ENCODE measurements at regions not wholly inside any gene's neighbourhood (a gene's known extent, or its start where the extent isn't known, plus 50 kb on each side); places are given as distances from the start of the nearest gene placed in this dataset.

DNA sequence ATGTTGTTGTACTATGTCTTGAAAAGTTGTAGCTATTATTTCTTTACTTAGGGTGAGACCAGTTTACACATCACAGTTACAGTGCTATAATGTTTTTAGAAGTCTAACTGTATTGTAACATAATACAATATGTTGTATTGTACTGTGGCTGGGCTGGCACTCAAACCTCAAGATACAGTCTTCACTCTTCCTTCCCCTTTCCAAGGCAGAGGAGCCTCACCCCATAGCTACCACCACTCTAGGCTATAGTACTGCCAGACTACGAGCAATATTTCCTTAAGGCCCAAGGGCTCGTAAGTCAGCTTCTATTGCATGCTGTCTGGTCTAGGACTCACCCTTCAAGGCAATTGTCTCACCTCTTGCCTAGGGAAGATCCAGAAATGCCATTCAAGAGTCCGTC, 597.7 kb downstream of the OTOL1 start:
- Histone ChIP-seq H3K4me3 (ENCODE audit: low read depth, low read length) (no peak overlapping the region), H3K36me3 (no peaks in the 10 kb centered on the region), H3K27ac (no peak overlapping the region), H3K27me3 (ENCODE audit: insufficient read depth, low read depth, severe bottlenecking) (no peaks in the 10 kb centered on the region), H3K9me3 (ENCODE audit: severe bottlenecking) (no peaks in the 10 kb centered on the region)
- DNase-seq: no peak
- TF ChIP-seq, protein P1, sequence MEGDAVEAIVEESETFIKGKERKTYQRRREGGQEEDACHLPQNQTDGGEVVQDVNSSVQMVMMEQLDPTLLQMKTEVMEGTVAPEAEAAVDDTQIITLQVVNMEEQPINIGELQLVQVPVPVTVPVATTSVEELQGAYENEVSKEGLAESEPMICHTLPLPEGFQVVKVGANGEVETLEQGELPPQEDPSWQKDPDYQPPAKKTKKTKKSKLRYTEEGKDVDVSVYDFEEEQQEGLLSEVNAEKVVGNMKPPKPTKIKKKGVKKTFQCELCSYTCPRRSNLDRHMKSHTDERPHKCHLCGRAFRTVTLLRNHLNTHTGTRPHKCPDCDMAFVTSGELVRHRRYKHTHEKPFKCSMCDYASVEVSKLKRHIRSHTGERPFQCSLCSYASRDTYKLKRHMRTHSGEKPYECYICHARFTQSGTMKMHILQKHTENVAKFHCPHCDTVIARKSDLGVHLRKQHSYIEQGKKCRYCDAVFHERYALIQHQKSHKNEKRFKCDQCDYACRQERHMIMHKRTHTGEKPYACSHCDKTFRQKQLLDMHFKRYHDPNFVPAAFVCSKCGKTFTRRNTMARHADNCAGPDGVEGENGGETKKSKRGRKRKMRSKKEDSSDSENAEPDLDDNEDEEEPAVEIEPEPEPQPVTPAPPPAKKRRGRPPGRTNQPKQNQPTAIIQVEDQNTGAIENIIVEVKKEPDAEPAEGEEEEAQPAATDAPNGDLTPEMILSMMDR (IDR thresholded peaks at IDR 0.05; ENCODE audit: low read depth, low read length): no peak

DNA sequence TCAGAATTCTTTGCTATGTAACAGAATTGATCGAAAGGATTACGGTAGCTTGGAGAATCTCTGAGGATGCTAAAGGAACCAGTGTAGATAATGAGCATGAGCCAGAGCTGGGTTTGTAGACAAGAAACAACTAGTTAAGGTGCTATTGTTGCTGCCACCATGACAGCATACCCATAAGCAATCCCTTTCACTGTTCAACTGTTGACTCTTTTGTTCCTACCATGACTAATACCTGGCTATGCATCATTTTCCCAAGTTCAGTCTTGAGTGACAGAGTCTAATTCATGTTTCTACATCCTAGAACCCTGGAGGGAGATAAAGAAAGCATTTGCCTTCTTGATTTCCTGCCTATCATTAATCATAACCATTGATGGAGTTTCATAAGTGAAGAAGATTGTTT, 600.3 kb downstream of the OTOL1 start:
- H3K27me3 ChIP-seq (ENCODE audit: insufficient read depth, low read depth, severe bottlenecking): no peaks in the 10 kb centered on the region
- H3K36me3 ChIP-seq: no peaks in the 10 kb centered on the region
- no peak for DNase-seq
- H3K27ac ChIP-seq: no peak overlapping the region
- no peaks in the 10 kb centered on the region for H3K9me3 ChIP-seq (ENCODE audit: severe bottlenecking)
- TF ChIP-seq, protein P1 (IDR thresholded peaks at IDR 0.05; ENCODE audit: low read depth, low read length): no peak
- no peak overlapping the region for H3K4me3 ChIP-seq (ENCODE audit: low read depth, low read length)

- TF ChIP-seq, protein P1 (IDR thresholded peaks at IDR 0.05; ENCODE audit: low read depth, low read length): no peak
- Histone ChIP-seq H3K9me3 (ENCODE audit: severe bottlenecking) (no peaks in the 10 kb centered on the region), H3K4me3 (ENCODE audit: low read depth, low read length) (no peak overlapping the region), H3K27me3 (ENCODE audit: insufficient read depth, low read depth, severe bottlenecking) (no peaks in the 10 kb centered on the region), H3K27ac (no peak overlapping the region), H3K36me3 (no peaks in the 10 kb centered on the region)
- no peak for DNase-seq
Observed at GRCh38 chr3:162103808-162104207, 607.2 kb downstream of the OTOL1 start.

DNA sequence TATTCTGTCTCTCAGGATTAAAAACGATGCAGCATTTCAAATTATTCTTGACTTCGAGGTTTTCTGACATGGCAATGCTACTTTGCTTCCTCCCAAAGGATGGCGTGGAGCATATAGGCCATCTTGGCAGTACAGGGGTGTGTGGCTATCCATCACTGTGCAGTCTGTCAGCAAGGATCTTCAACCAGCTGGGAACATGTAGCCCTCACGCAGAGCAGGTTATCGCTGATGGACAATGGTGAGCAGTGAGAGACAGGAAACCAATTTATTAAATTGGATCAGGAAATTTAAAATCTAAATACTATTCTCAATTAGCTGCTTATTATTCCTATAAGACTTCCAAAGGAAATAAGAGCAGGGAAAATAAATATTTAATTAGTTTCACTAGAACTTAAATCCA, 615.3 kb downstream of the OTOL1 start:
- Histone ChIP-seq H3K9me3 (ENCODE audit: severe bottlenecking) (no peaks in the 10 kb centered on the region), H3K27ac (no peak overlapping the region), H3K36me3 (no peaks in the 10 kb centered on the region), H3K27me3 (ENCODE audit: insufficient read depth, low read depth, severe bottlenecking) (no peaks in the 10 kb centered on the region), H3K4me3 (ENCODE audit: low read depth, low read length) (no peak overlapping the region)
- DNase-seq: no peak
- TF ChIP-seq, protein P1 (IDR thresholded peaks at IDR 0.05; ENCODE audit: low read depth, low read length): no peak

DNA sequence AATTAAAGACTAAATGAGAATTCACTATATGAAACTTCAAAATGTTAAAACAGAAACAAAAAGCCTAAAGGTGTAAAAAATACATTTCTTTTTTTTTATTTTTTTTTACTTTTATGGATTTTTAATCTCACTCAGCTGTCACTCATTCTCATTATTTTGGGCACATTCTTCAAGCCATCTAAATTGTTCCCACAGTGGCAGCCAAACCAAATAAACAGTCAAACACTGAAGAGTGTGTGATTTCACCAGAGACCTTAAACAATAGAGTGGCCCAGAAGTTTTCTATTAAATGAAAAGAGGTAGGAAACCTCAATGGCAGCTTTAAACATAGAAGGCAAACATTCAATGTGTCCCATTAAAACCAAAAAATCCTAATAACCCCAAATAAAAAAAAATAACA, 616.1 kb downstream of the OTOL1 start:
- TF ChIP-seq, protein P1 (IDR thresholded peaks at IDR 0.05; ENCODE audit: low read depth, low read length): no peak
- no peak overlapping the region for H3K27ac ChIP-seq
- no peaks in the 10 kb centered on the region for H3K9me3 ChIP-seq (ENCODE audit: severe bottlenecking)
- DNase-seq: no peak
- no peaks in the 10 kb centered on the region for H3K27me3 ChIP-seq (ENCODE audit: insufficient read depth, low read depth, severe bottlenecking)
- H3K36me3 ChIP-seq: no peaks in the 10 kb centered on the region
- no peak overlapping the region for H3K4me3 ChIP-seq (ENCODE audit: low read depth, low read length)

GRCh38 chr3:162117961-162118360, 621.4 kb downstream of the OTOL1 start:
- Histone ChIP-seq H3K4me3 (ENCODE audit: low read depth, low read length) (no peak overlapping the region), H3K27ac (no peak overlapping the region), H3K27me3 (ENCODE audit: insufficient read depth, low read depth, severe bottlenecking) (no peaks in the 10 kb centered on the region), H3K36me3 (no peaks in the 10 kb centered on the region), H3K9me3 (ENCODE audit: severe bottlenecking) (no peaks in the 10 kb centered on the region)
- TF ChIP-seq, protein P1 (IDR thresholded peaks at IDR 0.05; ENCODE audit: low read depth, low read length): no peak
- no peak for DNase-seq
